HG03469 (cell line): ENCODE measurements at regions not wholly inside any gene's neighbourhood (a gene's known extent, or its start where the extent isn't known, plus 50 kb on each side); places are given as distances from the start of the nearest gene placed in this dataset.

ENCODE experiments used
- ATAC-seq: cut with Tn5 transposase; IDR thresholded peaks from one replicate; pipeline ENCODE4 v1.9.1; 2021; ENCODE audit warnings: mild to moderate bottlenecking, moderate library complexity, moderate number of reproducible peaks; ENCODE audit not compliant: unreplicated experiment

DNA sequence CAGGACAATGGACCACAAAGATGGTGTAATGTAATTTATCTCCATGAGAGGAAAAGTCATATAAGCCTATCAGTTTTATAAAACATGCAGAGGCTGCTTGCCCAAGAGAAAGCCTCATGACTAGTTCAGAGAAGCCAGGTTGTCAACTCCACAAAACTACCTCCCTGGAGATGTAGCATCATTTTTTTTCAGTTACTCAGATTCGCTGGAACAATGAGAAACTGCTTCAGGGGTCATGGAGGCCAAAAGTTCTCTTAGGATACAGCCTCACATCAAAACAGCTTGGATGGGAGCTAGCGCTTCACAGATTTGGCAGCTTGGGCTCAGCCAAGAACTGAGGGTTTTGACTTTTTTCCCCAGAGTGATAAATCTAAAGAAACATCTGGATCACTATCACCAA lies 263.5 kb downstream of the INSIG2 start:
- ATAC-seq, result no peak

DNA sequence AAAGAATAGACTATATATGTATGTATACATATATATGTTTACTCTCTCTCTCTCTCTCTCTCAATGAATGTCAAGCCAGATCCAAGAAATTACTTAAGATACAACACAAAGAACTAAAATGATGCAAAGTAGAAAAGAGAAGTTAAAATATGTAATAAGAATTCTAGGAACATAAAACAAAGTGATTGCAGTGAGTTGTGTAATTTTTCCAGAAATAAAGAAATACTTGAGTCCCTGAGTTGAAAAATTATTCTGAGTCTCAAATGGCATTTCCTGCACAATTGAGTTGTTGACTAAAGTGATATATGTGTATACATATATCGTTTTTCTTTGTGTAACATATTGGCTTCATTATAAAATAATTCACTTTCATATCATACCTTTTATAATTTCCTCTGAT lies 262.4 kb downstream of the INSIG2 start:
- ATAC-seq, result no peak

DNA sequence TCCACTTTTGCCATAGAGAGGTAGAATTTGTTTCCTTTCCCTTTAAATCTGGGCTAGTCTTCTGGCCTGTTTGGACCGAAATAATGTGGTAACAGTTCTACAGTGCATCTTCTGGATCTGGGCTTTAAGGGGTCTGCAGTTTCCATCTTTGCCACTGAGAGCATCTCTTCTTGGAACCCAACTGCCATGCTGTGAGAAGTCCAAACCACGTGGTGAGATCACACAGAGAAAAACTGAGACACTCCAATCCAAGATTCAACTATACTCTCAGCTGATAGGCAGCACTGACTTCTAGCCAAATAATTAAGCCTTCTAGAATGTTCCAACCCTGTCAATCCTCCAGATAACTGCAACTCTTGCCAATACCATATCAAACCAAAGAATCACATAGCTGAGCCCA lies 261.1 kb downstream of the INSIG2 start:
- ATAC-seq, result no peak

DNA sequence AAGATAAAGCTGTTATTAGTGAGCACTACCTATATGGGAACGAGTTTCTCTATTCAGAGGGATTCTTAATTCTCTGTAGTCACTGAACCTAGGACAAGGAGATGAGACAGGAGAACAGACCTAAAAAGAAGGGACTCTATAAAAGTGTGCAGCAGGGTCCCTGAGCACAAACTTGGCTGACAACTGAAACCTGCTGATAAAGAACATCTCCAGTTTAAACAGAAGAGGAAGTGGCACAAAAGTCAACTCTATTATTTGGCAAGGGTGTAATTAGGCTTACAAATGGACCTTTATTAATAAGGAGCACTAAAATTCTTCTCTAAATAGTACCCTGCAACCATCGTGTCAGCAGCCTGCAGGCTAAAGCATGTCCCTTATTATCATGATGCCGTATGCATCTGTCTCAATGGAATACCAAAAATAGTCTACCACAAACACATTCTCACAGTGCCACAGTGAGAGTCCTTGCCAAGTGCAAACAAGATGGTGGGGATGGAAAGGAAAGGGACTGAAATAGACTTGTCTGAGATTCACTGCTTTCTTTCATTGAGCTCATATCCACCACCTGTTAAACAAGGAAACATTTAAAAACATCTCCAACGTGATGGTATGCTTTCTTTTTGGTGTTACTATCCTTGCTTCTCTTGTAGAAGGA lies 260.2 kb downstream of the INSIG2 start:
- no peak for ATAC-seq

DNA sequence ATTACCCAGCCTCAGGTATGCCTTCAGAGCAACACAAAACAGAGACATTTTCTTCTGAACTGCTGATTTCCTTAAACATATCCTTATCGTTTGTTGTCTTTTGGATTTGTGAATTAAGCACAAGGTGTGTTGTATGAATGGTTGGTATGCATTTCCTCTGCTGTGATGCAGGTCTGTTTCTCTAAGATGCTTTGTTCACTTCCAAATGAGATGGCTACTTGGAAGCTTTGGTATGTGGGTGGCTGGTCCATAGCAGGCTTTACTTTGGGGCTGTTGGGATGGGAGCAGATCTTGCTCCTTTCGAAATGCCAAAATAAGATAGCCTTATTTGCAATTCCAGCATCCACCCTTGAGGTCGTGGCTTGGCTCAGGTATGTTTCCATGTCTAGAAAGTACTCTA lies 257.2 kb downstream of the INSIG2 start:
- no peak for ATAC-seq

DNA sequence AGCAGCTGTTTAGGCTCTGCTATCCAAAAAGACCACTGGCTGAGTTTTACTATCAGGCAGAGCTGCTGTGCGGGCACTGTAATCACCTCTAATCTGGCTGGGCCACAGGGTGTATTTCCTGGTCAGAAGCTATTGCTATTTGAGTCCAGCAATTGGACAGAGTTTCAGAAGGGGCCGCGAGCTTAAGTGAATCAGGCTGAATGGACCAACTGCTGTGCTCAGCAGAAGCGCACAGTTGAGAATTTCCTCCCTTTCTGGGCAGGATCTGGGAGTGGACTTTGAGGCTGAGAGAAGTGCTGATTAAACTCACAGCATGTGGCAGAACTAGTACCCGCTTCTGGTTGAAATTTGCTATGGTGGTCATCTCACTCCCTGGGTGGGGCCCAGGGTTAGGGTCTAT lies 251.8 kb downstream of the INSIG2 start:
- no peak for ATAC-seq

DNA sequence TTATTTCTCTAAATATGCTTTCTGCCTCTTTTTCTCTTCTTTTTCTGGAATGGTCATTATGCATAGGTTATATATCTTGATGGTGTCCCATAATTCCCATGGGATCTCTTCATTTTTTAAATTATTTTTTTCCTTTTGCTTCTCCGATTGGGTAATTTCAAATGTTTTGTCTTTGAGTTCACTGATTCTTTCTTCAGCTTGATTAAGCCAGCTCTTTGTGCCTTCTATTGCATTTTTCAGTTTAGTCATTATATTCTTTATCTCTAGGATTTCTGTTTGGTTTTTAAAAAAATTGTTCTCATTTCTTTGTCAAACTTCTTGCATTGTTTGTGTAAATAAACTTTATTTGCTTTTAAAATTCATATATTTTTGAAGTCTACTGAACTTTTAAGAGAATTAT lies 251.1 kb downstream of the INSIG2 start:
- ATAC-seq, result no peak

DNA sequence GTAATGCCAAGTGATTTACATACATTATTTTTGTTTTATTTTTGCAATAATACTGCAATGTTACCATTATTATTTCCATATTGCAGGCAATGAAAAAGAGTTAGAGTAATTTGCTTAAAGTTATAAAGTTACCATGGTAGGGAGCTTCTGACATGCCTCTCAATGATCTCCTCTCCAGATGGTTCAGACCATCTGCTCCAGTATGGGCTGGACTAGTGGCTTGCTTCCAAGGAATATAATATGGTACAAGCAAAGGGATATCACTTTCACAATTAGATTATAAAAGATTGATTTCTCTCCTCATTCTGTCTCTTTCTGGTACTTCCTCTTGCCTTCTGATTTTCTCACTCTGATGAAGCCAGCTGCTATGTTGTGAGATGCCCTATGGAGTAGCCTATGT lies 245.4 kb downstream of the INSIG2 start:
- no peak for ATAC-seq

DNA sequence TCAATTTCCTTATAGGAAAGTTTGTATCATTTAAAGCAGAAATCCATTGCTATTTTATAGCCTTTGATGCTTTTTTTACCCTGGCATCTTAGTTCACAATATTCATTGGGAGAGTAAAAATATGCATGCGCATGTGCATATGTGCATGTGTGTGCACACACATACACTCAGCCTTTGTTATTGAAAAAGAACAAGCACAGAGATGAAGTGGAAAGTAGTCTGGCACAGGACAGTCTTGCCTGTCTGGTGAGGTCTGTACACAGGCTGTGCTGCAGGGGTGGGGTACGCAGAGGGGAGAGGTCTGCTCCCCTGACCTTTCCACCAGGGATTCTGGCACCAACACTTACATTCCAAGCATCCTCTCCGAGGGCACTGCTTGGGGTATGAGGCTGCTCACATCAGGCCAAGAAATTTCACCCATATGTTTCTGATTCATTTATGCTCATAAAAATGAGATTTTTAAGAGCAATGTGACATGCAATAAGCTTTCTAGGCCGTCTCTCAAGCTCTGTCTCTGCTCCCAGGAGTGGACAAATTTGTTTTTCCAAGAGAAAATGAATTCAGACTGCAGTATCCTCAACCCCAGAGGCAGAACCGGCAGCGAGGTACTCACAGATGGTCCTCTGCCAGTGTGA lies 237.2 kb downstream of the INSIG2 start:
- ATAC-seq, result no peak

DNA sequence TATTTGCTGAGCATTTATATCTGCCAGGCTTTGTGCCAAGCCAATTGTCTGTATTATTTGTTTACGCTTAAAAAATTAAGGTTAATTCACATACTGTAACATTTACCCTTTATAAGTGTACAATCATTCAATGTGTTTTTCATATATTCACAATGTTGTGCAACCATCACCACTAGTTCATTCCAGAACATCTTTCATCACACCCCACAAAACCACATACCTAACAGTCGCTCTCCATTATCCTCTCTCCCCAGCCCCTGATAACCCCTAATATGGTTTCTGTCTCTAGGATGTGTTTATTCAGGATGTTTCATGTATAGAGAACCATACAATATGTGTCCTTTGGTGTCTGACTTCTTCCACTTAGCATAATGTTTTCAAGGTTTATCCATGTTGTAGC lies 234.1 kb downstream of the INSIG2 start:
- no peak for ATAC-seq

DNA sequence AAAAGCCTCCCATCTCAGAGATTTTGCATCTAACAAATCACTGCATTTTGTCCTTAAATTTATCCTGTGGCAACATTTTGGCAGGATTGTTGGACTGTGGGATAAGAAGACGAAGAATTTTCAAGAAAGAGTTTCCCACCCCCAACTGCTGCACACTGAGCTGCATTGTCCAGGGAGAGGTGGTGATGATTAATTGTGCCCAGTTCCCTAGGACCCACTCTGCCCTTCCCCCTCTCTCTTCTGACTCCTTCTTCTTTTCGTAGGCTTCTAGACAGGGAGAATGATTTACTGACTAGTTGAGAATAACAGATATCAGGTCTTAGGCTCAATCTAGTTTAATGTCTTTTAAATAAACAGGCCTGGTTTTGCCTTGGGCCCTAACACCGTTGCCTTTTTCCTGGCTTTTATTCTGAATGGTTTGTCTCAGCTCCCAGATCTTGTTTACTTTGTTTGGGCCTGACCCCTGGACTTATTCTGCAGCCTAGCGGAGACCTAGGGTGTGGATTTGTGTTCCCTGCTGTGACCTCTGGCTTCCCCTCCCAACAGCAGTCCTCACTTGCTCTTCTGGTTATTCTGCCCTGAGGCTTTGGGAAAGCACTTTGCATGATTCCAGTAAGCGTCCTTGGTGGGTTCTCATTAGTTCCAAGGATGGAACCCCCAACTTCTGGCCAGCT lies 233.3 kb downstream of the INSIG2 start:
- no peak for ATAC-seq

DNA sequence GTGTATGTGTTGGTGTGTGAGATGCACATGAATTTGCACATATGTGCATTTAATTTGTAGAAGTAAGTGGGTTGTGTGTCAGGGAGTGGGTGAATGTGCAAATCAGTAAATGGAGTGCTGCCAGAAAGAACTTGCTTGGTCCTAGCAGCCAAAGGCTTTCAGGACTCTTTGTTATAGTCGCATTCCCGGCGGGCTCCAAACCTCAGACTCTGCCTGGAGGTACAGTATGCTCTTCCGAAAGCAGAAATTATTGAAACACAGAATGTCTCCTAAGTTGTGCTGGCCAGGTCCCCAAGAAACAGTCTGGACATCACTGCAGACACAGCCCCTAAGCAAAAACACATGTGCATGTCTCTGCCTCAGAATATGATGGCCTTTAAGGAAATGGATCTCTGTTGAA lies 232.4 kb downstream of the INSIG2 start:
- no peak for ATAC-seq

DNA sequence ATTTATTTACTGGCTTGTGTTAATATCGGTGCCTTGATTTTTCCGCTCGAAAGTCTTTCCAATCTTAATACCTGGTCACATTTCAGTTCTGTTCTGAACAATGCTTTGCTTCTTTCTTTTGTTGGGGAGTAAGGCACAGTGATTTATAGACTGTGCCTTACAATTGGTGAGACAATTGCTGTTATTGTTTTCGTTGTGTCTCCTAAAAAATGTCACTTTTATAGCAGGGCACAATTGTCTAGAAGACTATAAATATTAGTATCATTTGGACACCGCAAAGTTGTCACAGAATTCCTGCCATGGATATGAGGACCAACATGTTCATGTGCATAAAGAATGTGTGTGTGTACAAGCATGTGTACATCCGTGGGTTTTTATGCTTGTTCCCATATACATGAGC lies 231.9 kb downstream of the INSIG2 start:
- ATAC-seq, result no peak

DNA sequence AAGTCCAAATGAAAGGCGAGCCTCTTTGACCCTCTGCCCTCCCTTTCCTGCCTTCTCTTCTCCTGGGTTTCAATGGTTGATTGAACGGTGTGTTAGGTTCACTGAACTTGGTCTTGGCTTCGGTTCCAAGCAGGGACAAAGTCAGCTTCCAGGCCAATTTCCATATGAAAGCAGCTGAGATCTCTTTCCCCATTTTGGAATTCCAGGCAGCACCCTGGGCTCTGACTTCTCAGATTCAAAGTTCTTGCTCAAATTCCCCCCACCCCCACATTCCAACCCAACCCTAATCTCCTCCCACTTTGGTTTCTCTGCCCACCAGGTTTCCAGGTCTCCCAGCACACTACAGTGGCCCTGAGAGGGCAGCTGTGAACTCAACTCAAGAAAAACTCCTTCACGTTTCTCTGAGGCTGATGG lies 231.0 kb downstream of the INSIG2 start:
- ATAC-seq, result no peak

DNA sequence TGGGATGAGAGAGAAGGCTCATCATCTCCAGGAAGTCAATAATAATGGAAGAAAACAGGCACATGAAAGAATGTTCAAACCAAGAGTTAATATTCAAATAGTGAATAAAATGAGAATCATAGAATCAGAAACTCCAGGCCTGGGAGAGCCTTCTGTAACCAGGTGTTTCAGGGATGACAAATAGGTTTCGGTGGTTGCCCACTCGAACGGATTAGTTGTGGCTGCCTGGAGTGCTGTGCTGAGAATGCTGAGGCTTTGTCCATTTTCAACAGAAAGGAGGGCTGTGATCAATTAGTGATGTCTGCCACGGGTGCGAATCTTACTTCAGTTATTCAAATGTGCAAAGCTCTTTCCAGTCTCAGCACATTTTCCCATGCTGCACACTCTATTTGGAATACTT lies 227.3 kb downstream of the INSIG2 start:
- ATAC-seq, result no peak

DNA sequence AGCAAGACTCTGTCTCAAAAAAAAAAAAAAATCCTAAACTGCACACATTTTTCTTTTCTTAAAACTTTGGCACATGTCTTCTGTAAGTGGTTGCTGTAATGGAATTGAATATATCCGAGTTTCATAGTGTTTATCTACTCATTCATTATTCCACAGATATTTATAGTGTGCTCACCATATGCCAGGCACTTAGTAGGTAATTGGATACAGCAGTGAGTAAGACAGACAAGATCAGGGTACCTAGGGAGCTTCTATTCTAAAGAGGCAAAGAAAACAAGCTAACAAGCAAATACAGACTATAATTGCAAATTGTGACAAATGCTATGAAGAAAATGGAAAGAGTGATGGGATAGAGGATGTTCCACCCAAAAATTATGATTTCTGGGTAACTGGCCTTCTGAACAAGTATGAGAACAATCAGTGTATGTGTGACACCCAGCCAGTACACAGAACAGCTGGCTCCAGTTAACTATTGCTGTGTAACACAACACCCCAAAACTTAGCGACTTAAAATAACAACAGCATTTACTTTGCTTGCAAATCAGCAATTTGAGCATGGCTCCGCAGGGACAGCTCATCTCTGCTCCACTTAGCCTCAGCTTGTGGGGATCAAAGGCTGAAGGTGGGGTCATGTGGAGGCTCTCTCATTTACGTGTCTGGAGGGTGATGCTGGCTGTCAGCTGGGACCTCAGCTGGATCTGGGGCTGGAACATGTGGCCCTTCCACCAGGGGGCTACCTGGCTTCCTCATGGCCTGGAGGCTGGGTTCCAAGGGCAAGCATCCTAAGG lies 224.9 kb downstream of the INSIG2 start:
- no peak for ATAC-seq

DNA sequence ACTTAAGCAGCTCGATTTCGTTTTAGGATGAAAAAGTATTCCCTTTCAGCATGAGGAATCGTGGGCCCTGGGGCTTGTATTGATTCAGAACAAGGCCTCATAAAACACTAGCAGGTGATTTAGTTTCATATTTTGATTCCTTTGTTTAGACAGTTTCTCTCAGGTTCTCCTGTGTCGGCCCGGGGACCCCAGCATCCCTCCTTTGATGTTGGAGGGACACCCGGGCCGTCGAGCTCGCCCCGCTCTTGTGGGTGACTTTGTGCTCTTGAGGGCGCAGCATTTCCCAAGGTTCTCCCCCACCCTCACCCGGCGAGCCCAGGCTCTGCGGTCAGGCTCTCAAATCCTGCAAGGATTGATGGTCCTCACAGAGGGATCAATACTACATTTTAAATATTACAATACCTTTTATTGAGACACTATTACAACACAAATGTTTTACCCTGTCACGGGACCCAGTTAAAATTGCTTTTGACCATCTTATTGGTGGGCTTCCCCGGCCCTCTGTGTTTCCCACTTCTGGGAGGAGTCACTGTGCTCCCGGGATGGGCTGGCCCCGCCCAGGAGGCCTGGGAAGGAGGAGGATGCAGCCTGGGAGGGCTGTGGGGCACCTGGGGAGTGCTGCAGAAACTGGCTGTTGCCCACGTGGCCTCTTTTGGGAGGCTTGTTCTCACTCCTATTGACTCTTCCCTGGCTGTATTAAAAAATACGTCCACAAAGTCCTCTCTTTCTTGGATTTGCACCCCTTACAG lies 222.6 kb downstream of the INSIG2 start:
- ATAC-seq, result no peak

DNA sequence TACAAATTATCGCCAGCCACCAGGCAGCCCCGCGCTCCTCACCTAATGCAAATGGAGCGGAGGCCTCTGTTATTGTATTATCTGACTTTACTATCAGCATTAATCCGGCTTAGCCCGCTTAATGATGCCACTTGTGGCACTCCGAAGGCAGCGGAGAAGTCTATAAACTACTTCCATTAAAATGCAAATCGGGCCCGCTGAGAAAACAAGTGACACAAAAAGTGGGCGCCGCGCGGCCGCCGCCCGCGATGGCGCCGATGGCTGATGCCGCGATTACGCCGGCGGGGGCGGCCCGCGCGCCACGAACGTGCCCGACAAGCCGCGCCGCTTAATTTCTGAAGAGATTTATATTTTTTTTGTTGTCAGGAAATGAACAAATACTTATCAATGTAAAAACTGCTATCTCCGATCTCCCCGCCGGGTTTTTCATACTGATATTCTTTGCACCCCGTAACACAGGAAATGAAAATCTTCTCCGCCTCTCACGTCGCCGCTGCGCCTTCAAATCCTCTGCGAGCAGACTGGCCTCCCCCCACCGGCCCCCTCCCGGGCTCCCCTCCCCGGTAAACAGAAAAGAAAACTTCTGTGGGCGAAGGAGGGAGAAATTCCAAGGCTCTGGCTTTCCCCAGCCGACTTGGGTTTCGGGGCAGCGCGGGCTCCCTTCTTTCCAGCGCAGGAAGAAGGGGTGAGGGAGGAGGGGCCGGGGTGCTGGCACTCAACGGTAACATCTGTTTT lies 221.8 kb downstream of the INSIG2 start:
- ATAC-seq, result peak; percentile 67

DNA sequence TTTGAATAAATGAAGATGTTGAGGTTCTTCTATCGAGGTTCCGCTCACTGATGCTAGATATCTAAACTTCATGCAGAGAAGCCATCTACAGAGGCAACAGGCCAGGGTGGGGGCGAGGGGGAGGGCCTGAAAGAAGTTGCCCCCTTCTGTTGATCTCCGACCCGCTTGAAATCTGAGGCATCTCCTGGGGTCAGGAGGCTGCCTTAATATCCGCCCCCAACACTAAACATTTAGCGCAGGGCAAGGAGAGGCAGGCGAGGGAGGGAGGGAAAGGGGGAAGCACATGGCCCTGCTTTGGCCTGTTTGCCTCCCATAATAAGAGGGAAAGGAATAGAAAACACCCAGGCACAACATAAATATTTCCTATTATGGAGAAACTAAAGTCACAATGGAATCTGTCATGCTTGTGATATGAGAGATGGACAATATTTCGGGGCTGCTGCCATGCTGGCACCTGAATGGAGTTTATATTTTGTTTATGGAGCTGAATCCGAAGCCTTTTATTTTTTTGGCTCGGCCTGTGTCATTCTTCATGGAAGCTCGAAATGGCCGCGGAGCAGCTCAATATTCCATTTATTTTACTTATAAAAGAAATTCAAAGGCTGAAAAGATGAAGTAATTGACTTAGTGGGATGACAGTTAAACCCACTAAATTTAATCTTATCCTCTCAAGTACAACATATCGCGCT lies 221.1 kb downstream of the INSIG2 start:
- ATAC-seq, result no peak

DNA sequence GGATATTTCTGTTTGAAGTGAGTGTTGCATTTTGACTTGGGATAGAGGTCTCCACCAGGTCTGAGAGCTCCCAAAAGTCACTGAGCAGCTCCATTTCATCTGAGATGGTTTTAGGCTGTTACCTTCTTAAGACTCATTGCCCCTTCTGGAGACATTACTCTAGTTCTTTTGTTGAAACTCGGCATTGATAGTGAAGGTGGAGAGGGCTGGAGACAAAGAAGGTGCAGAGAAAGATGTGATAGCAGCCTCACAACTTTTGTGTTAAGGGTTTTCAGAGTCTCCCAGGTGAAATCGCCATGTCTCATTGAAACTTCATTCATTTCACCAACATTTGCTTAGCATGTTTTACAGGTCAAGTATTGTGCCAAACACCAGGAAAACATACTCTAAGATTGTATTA lies 219.6 kb downstream of the INSIG2 start:
- ATAC-seq, result no peak
